OCI-LY7 (cell line): ENCODE measurements at regions not wholly inside any gene's neighbourhood (a gene's known extent, or its start where the extent isn't known, plus 50 kb on each side); places are given as distances from the start of the nearest gene placed in this dataset.

ENCODE experiments used
- CTCF ChIP-seq: fragments of 200-600 bp; sonication (generic); conservative IDR thresholded peaks from 2 replicates; pipeline ENCODE4 v1.5.1; 2014; ENCODE audit warnings: mild to moderate bottlenecking, antibody characterized with exemption, low read length, moderate library complexity, mixed read lengths
- EZH2phosphoT487 ChIP-seq: fragments of 200-600 bp; sonication (generic); IDR thresholded peaks from 2 replicates; pipeline ENCODE4 v1.6.1; 2018; ENCODE audit warnings: low read depth, borderline replicate concordance, mild to moderate bottlenecking, mixed run types, antibody characterized with exemption, low read length, moderate library complexity, mixed read lengths

GRCh38 chr13:80195649-80196048 is 145.3 kb downstream of the SPRY2 start:
- TF ChIP-seq CTCF (no peak), EZH2phosphoT487 (no peak)
